GM19438 (cell line): ENCODE measurements at regions not wholly inside any gene's neighbourhood (a gene's known extent, or its start where the extent isn't known, plus 50 kb on each side); places are given as distances from the start of the nearest gene placed in this dataset.
A peak's percentile ranks its signal among the peaks of the same experiment; 100 is the strongest.
"Not testable (repeated sequence)": the region's sequence is repeated elsewhere in the genome, so short reads cannot be mapped to it uniquely, and the experiment has no call there.

Experiments used
- ATAC-seq: cut with Tn5 transposase; IDR thresholded peaks from one replicate; pipeline ENCODE4 v1.9.1; 2021; ENCODE audit warnings: low read depth; ENCODE audit not compliant: unreplicated experiment

DNA sequence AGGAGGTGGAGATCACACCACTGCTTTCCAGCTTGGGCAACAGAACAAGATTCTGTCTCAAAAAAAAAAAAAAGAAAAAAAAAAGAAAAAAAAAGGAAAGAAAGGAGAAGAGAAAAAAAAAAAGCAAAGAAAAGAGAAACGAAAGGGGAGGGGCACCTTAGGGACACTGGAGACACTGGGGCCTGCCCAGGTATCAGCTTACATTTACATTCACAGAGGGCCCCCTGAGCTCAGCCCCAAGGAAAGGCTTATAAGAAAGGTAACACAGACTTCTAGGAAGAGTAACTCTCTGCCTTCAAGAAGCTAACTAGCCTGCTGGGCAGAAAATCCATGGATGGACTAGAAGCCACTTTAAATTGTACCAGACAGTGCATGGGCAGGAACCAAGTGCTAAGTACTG, 108.8 kb downstream of the NPY start:
- ATAC-seq: no peak

GRCh38 chr7:24395512-24395911, 111.5 kb downstream of the NPY start:
- ATAC-seq: no peak

DNA sequence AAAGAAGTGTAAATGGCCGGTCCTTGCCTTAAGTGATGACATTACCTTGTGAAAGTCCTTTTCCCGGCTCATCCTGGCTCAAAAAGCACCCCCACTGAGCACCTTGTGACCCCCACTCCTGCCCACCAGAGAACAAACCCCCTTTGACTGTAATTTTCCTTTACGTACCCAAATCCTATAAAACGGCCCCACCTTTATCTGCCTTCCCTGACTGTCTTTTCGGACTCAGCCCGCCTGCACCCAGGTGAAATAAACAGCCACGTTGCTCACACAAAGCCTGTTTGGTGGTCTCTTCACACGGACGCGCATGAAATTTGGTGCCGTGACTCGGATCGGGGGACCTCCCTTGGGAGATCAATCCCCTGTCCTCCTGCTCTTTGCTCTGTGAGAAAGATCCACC, 112.4 kb downstream of the NPY start:
- ATAC-seq: not testable (repeated sequence)

DNA sequence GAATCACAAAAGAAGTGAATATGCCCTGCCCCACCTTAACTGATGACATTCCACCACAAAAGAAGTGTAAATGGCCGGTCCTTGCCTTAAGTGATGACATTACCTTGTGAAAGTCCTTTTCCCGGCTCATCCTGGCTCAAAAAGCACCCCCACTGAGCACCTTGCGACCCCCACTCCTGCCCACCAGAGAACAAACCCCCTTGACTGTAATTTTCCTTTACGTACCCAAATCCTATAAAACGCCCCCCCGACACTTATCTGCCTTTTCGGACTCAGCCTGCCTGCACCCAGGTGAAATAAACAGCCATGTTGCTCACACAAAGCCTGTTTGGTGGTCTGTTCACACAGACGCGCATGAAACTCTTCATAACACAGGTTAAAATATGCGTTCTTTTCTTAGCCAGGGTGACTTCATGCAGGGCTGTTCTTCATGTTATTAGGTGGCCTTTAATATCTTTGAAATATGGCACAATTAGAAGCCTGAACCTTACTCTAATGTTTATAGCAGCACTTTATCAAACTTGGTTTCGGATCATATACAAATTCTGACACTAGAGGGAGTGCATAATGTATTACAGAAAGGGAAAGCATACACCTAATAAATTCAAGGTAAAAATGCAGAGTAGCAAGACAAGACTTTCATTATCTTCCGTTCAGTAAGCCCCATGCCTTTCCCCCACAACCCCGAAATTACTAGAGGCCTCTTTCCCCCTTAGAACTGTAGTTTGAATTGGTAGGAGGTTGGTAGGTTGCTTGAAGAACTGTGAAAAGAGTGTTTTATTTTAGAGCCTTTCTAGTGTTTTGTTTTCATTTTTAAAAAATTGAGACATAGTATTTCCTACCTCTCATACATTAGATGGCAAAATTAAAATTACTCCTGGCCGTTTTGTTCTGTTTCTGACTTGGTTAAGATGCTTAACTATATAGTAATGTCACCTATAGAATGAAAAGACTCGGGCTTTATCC, 117.9 kb downstream of the NPY start:
- peak; percentile 58 for ATAC-seq

- no peak for ATAC-seq
Measured at GRCh38 chr7:24402655-24403054, 118.7 kb downstream of the NPY start.

DNA sequence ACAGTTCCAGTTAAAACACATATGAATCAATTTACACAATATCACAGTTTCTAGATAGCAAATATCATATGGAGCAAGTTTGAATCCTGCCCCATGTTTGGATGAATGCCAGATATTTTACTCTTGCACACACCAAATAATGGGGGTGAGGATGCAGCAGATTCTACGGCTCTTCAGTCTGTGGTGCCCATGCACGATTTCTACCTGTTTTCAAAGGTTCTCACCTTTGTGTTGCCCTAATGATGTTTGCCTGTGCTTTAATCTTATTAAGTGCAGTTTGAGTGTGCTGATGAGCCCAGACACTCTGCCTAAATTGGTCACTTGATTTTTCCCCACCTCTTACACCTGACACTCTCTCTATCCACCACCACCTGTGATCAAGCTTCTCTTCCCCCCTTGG, 119.6 kb downstream of the NPY start:
- ATAC-seq: no peak

GRCh38 chr7:24404315-24404714, 120.3 kb downstream of the NPY start:
- no peak for ATAC-seq

- ATAC-seq: no peak
Measured at GRCh38 chr7:24405002-24405401, 121.0 kb downstream of the NPY start.

GRCh38 chr7:24406053-24406788, 122.2 kb downstream of the NPY start:
- no peak for ATAC-seq

- no peak for ATAC-seq
Measured at GRCh38 chr7:24406789-24407299, 122.9 kb downstream of the NPY start.

GRCh38 chr7:24407965-24408364, 124.0 kb downstream of the NPY start:
- ATAC-seq: no peak

GRCh38 chr7:24408798-24409430, 124.9 kb downstream of the NPY start:
- no peak for ATAC-seq

GRCh38 chr7:24409431-24410024, 125.5 kb downstream of the NPY start:
- no peak for ATAC-seq

DNA sequence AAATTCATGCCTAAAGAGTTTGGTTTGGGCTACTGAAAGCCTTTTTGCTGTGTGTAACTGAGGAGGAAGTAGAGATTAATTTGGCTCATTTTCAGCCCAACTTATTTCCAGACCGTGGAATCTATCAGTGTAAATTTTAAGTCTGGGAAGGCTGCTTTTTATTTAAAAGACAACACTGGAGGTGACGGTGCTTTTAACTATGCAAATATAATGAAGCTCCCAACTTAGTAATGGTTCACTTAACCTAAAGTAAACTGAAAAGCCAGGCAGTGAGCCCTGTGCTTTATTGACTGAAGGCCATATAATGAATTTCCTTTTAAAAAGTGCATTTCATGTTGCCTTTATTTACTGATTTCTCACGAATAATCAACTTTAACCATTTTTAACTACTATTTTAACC, 127.2 kb downstream of the NPY start:
- no peak for ATAC-seq

- ATAC-seq: no peak
Measured at GRCh38 chr7:24417526-24418120, 133.6 kb downstream of the NPY start.

DNA sequence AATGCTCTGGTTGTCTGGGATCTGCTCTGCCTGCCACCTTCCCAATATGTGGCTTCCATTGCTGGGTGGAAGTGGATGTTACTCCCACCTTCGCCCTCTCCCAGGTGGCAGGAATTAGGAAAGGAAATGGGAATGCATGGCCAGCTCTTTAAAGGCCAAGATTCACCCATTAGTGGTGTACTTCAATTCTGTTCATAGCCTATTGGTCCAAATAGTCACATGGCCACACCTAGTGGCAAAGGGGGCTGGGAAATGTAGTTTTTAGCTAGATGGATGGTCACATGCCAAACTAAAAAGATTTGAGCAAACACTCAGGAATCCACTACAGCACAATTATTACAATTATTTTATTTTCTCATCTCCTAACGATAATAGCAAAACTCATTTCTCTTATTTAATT, 135.1 kb downstream of the NPY start:
- ATAC-seq: no peak

DNA sequence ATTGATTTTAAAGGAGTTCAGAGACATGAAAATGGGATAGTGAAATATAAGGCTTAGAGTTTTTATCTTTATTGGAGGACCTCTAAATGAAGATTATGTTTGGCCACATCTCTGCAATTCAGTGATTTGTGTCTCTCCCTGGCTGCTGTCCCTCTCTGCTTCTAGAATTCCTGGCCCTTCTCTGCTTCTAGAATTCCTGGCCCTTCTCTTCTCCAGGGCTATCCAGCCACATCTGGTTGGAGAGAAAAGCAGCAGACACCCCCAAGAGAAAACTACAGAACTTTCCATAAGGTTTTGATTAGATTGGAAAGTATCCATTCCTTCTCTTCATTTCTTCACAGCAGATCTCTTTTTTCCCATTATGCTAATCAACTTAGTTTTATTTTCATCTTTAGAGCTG, 135.5 kb downstream of the NPY start:
- ATAC-seq: no peak

DNA sequence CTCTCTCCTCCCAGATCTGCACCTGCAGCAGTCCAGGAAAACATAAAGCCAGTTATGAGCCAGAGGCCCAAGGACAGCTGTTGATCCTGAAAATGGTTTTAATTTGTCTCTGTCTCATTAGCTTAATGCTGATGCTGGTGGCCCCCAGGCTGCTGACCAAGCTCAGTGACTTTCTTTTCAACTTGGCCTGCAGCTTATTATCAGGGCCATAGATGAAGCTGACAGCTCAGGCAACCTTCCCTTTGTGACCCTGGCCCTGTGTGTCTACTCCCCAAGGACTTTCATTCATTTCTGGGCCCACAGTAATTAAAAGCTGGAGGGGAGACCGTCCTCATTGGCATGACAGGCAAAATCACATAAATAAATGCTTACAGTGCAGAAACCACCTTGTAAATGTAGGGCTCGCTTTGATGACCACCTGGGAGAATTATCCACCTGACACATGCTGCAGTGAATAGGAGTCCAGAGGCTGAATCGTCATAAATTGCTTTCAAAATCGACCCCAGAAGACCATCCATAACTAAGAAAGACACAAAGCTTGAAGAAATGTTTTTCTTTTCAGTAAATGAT, 138.5 kb downstream of the NPY start:
- no peak for ATAC-seq

GRCh38 chr7:24425664-24426063, 141.7 kb downstream of the NPY start:
- no peak for ATAC-seq

DNA sequence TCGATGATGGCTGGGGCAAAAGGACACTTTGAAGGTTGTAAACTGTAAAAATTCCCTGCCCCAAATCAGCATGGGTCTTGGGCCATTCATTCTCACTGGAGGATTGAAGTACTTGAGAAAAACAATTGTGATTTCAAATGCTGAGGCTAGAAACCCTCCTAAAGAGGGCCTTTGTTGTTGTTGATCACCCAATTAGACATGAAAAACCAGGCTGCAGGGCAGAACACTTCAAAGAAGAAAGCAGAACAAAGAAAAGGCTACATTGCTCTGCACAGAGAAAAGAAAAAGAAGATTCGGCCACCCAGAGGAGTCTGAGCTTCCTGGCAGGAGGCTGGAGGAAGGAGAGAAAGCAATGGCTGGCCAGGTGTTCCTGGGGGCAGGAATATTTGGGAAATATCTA, 143.1 kb downstream of the NPY start:
- no peak for ATAC-seq
